ENCODE measurements at regions not wholly inside any gene's neighbourhood (a gene's known extent, or its start where the extent isn't known, plus 50 kb on each side); places are given as distances from the start of the nearest gene placed in this dataset.
A peak's percentile ranks its signal among the peaks of the same experiment; 100 is the strongest.

DNA sequence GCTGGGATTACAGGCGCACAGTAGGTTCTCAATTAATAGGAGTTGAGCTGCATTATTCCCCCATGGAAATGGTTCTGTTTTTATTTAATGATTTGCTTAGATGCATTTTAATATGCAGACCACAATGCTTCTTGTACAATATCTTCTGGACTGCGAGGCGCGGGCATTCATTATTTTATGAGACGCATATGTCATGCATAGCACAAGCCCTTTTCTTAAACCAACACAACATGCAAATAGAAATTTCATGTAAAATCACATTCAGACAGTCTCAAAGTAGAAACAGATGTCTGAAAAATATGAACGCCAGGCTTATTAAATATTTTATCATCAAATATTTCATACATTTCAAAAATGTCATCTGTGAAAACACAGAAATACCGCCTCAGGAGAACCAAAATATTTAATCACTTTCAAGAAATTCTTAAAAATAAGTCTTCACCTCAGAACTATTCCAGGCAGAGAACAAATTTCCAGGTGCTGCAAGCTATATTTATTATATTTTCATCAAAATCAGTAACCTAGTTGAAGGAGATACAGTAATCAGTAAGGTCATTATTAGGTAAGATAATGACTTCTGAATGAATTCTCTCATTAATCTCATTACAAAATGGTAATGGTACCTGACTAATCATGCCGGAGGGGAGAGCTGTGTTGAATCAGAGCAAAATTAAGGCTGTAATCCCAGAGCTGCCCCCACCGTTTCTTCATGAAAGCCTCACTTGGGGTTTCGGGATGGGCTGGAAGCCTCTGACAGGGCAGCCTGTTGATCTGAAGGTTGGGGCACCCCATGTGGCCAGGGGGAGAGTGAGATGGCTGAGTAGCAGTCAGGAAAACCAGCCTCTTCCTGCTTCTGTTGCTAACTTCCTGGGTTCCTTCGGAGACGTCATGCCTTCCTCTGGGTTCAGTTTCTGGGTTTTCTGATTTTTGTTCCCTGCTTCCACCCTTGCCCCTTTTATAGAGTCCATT lies 133.9 kb upstream of the ZNF618 start:
- peak; percentile 23 for DNase-seq

DNA sequence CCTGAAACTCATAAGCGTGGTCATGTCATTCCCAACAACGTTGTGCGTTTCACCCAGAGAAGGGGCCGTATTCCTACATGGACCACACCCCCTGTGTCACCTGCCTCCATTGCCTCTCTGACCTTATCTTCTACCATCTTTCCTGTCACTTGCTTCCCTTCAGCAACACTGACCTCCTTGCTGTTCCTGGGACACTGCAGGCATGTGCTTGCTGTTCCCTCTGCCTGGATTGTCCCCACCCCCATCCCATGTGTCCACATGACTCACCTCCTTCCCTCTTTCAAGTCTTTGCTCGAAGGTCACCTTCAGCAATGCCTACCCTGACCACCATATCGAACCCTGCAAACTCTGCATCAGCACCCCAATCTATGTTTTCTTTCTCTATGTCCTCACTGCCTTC lies 133.2 kb upstream of the ZNF618 start:
- no peak for DNase-seq

DNA sequence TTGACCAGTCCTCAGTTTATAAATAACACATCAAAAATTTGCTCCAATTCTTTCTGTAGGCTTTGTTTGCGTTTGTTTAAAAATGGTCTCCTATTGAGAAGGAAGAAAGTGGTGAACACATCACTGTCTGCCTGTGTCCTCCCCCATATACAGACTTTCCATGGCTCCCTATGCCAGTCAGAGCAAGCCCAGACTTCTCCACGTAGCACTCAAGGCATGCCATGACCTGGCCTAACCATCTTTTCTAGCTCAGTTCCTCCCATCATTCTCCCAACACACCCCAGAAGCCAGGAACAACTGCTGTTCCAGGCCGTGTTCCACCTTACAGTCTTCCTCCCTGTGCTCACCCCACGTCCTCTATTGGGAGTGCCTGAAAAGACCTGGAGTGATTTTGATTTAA lies 129.6 kb upstream of the ZNF618 start:
- DNase-seq, result no peak

DNA sequence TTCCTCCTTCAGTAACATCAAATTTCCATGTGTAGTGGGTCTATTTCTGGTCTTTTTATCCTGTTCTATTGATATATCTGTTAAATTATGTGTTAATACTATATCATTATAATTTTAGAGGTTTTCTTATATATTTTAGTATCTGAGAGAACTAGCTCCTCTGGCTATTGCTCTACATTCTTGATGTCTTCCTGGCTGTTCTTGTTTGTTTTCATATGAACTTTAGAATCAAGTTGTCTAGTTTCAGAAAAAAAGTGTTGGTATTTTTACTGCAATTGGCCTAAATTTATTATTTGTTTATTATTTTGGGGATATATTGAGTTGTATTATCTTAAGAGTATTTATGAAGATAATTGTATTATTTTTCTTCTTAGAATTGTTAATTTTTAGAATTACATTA lies 128.0 kb upstream of the ZNF618 start:
- no peak for DNase-seq

DNA sequence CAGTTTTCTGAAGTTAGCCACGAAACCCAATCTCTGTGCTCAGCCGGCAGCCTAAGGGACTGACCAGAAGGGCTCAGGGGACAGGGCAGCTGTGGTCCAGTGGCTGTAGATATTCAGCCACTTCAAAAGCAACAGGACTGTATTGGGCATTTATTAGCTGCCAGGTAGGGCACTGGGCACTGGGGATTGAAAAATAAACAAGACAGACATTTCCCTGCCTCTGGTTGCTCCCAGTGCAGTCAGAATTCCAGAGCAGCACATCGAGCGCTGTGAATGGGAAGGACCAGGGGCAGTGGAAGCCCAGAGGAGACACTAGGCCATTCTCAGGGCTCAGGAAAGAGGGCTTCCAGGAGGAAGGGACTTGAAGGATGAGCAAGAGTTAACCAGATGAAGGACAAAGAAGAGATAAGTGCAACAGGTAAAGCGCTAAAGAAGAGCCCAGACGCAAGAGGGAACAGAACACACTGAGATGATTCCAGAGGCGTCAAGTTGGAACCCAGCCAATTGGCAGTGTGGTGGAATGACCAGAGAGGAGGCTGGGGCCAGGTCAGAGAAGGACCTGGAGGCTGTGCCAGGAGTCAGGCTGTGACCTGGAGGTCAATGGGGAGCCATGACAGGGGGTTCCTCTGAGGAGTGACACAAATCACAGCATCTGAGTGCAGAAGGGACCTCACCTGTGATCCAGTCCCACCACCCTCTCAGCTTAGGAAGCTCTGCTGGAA lies 122.5 kb upstream of the ZNF618 start:
- no peak for DNase-seq

DNA sequence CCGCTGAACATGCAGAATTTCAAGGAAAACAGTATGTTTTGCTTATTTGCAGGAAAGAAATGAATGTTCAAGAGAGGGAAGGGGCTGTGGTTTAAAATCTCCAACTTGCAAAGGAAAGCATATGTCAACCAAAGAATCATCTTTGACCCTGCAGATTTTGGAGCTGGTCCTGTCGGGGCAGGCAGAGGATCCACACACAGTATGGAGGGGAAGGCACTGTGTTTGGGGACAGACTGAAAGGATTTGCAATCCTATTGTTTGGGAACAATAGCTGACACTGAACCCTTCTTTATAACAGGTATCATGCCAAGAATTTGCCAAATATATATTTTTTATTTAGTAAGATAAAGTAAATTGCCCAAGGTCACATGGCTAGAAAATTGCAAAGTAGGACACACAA lies 121.4 kb upstream of the ZNF618 start:
- DNase-seq, result no peak

DNA sequence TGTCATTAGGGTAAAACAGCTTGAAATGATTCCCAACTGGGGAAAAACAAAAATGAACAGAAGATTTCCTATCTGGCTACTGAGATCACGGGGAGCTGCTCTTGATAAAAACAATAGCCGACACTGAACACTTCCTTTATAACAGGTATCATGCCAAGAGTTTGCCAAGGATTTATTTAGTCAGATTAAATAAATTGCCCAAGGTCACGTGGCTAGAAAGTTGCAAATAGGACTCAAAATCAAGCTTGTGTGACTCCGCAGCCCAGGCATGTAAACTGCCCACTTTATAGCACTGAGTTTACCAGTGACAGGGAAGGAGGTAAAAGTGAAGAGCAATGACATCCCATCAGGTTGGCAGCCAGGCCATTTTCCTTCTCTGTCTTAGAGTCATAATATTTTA lies 120.7 kb upstream of the ZNF618 start:
- DNase-seq, result no peak

DNA sequence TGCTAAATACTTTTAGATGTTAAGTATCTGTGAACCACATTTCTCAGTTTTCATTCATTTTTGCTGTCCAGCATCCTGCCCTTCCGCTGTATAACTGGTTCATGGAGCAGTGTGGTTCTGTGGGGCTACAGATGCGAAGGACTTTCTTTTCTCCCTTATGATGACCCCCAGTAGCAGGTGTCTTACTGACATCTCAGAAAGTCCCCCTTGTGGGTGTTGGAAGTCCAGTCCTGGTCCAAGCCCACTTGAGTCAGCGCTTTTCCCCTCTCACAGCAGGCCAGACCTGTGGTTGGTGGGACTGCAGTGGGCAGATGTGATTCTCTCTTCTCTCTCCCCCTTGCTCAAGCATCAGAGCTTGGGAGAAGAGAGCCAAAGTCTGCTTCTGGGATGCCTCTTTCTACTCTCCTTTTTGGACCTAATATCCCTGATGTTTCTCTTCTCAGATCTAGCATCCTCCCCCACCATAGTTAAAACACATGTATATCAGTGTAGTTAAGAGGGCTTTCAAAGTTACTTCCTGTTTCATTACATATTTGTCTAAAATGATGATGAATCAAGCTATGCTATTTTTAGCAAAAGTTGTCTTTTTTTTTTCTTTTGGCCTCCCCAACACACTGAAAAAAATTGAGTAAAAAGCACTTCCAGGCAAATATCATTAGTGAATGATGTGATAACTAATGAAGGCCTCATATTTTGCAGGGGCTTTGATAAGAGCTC lies 119.5 kb upstream of the ZNF618 start:
- no peak for DNase-seq

DNA sequence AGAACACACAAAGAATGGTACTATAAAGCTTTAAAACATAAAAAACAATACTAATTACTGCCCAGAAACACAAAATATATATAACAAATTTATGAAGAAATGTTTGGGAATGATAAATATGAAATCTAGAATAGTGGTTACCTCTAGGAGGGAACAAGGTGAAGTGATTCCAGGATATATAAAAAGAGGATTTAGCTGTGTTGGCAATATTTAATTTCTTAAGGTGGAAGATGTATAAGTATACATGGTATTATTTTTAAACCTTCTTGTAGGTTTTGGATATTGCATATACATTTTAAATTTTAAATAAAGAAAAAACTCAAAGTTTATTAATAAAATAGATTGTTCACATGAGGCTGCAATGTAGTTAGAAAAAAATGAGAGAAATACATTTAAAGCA lies 112.7 kb upstream of the ZNF618 start:
- DNase-seq, result no peak

DNA sequence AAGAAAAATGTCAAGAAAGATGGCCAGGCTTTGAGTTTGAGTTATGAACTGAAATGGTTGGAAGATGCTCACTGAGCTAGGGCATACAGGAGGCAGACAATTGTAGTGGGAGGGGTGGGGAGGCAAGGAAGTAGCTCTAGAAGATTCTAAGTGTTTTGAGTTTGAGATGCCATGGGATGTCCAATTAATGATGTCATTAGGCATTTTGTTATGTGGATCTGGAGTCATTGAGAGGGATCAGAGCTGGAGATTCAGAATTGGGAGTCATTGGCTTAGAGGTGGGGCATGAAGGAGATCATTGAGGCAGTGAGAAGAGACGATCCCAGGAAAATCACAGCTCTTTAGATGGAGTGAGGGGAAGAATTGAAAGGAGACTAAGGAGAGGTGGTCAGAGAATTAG lies 111.5 kb upstream of the ZNF618 start:
- no peak for DNase-seq

DNA sequence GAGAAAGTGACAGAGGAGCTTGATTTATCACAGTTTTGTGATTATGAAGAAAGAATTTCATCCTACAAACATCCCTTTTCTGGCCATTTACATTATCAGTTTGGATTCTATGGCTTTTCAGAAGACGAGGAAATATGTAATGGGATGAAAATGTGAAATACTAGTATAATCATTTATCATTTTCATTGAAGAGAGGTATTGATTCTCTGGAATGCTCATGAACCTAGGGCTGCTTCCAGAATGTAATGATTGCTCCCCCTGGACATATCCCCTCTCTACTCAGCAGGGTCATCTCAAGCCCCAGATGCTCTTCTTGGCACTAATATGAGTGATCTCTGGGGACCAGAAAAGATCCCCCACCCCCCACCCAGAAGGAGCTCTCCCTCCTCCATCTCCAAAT lies 106.7 kb upstream of the ZNF618 start:
- DNase-seq, result peak; percentile 12

DNA sequence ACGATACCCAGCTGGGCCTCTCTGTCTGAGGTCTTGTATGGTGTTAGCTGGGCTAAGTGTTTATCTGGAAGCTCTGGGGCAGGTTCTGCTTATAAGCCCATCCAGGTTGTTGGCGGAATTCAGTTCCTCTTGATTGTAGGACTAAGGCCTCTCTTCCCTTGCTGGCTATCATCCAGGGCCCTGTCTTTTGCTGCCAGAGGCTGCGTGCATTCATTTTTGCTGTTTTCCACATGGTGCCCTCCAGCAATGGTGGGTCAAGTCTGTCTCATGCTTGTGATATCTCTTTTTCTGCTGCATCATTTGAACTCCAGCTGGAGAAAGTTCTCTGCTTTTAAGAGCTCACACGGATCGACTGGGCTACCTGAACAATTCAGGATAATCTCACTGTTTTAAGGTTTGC lies 105.7 kb upstream of the ZNF618 start:
- DNase-seq, result no peak

DNA sequence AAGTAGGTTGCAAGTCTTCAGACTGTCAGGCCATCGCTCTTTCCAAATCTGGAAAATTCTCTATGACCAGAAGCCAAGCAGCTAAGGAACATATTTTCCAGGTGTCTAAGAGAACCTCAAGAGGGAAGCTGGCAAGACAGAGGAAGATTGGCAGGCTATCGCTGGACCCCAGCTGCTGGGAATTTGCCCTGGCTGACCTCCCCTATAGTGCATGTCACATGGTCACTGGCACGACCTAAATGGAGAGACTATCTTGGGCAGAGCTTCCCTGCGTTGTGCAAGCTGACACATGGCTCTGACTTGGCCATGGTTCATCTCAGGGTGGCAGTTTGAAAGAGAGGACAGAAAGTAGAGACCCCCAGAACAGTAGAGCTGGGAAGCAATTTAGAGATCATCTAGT lies 104.9 kb upstream of the ZNF618 start:
- no peak for DNase-seq

DNA sequence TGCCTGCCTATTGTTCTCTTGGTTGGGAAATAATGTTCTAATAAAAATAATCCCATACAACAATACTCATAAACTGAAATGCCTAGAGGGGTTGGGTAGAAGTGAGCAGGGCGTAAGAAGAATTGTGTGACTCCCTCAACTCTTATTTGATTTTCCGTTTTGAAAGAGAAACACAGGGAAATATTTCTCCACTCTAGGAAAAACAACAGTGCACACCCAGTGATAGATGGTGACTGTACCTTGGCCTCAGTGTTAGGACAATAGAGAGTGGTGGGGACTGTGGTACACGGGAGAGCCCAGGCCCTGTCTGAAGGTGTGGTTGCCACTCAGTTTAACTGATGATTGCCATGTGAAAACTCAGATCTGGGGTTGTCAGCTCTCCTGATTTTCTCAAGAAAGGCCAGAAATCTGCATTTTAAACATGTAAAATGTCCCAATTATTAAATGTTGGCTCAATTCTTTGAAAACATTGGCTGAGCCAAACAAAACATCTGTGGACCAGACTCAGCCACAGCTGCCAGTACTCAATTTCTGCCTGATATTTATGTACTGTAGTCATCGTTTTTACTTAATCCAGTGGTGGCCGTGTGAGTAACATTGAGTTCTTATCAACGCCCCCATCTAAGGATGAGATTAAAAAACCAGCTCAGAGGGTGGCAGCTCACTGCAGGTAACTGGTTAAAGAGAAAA lies 103.8 kb upstream of the ZNF618 start:
- DNase-seq, result peak; percentile 65

DNA sequence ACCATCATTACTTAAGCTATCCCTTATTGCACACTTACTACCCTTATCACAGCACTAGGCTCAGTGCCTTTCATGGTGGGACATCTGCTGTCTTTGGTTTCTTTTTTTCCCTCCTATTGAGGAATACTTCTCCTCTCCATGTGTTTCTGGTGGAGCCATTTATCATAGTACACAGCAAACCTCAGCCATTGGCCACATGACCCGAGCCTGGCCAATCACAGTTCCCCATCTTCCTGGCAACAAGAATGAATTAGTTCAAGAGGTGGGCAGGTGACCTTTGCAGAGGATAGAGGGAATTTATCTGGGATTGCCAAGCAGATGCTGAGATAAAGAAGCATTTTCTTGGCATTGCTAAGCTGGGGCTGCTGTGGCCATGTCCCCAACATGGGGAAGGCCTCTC lies 101.1 kb upstream of the ZNF618 start:
- DNase-seq, result no peak

DNA sequence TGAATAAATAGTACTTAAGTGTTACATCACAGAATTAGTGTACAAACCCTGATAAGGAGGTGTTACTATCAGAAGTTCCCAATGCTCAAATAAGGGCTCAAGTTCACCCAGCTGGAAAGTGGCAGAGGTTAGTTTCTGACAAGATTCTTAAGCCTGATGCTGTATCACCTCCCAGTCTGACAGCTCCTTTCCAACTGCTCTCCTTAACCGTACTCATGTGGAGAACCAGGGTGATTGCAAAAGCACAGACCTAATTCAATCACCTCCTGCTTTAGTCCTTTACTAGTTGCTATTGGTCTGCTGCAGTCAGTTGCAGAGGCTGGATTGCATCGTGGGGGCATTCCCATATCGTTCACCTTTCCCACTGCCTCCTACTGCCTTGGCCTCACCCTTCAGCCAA lies 100.4 kb upstream of the ZNF618 start:
- DNase-seq, result no peak

DNA sequence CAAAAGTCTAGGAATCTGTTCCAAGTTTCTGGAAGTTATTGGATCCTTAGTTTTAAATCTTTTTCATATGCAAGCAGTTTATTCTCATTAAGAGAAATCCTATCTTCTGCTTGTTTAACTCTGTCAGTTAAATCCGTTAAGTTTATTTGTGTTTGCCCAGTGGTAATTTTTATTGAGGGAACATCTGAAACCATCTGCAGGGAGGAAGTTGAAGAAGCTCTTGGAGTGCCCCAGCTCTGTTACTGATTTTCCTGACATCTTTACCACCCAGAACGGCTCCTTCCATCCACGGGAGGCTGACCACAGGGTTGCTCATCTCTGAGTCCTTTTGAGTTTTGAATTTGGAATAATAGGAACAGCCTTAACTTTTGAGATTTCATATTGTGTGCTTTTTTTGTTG lies 99.9 kb upstream of the ZNF618 start:
- no peak for DNase-seq

DNA sequence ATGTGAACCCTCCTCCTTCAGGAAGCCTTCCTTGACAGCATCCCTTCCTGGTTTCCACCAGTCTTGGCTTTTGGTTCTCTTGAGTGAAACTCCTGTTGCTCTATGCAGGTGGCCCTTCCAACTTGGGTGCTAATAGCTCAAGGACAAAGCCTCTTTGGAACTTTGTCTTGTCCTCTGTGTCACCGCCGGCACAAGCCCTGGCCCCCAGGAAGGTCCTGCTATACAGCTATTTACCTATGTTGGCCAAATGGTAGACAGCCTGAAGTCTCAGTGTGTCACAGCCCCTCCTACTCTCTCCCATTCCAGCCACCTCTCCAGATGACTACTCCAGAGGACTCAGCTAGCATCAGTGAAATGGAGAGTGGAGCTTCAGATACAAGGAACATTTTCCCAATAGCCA lies 94.7 kb upstream of the ZNF618 start:
- no peak for DNase-seq

DNA sequence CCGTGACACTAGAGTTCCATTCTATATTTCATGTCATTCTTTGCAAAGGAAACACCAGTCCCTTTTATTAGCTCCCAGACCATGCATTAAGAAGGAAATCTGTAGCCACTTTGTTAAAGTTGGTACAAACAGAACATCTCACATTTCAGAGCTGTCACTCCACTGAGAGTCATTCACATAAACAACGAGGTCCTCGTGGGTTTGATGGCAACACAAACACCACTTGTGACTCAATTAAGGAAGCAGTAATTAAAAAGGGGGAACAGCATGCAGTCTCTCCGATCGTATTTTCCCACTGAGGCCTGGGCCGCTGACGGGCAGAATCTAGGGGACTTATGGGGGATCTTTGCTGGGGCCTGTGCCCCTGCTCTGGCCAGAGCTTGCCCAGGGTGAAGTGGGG lies 94.2 kb upstream of the ZNF618 start:
- DNase-seq, result no peak

DNA sequence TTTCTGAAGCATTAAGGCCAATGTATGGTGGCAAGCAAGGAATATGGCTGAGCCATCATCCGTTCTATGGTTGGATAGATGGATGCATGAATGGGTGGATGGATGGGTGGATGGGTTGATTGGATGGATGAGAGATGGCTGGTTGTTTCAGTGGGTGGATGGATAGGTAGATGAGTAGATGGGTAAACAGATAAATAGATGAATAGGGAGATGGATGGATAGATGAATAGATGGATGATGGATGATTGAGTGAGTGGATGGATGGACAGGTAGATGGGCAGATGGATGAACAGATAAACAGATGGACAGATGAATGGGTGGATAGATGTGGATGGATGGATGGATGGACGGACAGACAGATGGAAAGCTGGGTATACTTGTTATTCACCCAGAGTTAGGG lies 92.6 kb upstream of the ZNF618 start:
- DNase-seq, result no peak

DNA sequence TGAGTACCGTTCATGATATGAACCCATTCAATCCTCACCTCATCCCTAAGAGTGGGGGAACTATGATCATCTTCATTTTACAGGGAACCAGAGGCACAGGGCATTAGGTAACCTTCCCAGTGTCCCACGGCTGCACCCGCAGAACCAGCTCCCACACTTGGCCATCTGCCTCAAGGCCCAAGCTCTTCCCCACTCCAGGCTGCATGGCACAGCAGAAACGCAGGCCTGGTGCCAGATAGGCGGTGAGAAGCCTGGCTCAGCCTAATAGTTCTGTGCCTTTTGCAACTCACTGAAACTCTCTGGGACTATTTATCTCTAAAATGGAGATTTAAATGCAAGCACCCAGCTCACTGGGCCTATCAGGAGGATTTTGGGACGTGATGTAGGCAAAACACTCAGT lies 90.8 kb upstream of the ZNF618 start:
- no peak for DNase-seq

DNA sequence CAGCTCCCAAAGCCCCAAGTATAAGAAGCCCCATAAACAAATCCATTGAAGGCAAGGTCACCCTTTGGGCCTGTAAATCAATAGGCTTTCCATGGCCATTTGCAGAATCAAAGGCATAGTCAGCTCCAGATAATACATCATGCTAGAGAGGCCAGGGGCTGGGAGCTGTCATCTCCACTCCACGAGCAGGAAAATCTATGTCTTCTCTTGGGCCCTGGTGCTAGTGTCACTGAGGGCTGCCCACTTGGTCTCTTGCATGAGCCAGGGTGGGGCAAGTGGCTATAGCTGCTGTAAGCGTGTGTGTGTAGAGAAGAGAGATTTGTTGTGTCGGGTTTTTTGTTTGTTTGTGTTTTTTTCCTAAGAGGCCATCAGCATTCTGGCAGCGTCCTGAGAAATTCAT lies 90.0 kb upstream of the ZNF618 start:
- no peak for DNase-seq

DNA sequence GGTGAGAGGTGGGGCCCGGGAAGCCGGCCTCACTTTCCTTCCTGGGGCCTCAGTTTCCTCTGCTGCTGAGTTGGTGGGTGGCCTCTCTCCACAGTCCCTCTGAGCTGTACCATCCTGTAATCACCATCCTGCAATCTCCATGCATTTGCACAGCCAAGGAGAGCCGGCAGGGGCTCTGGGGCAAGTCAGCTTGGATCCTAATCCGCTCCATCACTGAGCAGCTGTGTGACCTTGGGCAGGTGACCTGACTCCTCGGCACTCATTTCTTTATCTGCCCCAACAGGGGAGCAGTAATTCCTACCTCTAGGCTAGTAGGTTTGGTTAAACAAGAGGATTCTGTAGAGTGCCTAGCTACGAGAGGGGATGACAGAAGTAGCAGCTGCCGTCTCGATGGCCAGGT lies 88.2 kb upstream of the ZNF618 start:
- DNase-seq, result no peak

All from fibroblast of skin of abdomen (primary cell).